ENCODE measurements at regions not wholly inside any gene's neighbourhood (a gene's known extent, or its start where the extent isn't known, plus 50 kb on each side); places are given as distances from the start of the nearest gene placed in this dataset.

GRCh38 chr16:59163371-59164055 is 429.4 kb upstream of the GOT2 start:
- Histone ChIP-seq H3K27ac (no peak overlapping the region), H3K4me1 (no peaks in the 10 kb centered on the region), H3K4me3 (no peak overlapping the region), H3K9ac (no peak overlapping the region), H3K9me3 (no peaks in the 10 kb centered on the region), H4K20me1 (no peaks in the 10 kb centered on the region), H3K4me2 (no peak overlapping the region), H3K27me3 (no peaks in the 10 kb centered on the region), H3K36me3 (no peaks in the 10 kb centered on the region)
- no peak for TF ChIP-seq Cebpa-rat (IDR thresholded peaks at IDR 0.05)

- Histone ChIP-seq H3K36me3 (no peaks in the 10 kb centered on the region), H3K4me1 (no peaks in the 10 kb centered on the region), H3K9ac (no peak overlapping the region), H3K4me2 (no peak overlapping the region), H3K27me3 (no peaks in the 10 kb centered on the region), H3K4me3 (no peak overlapping the region), H3K27ac (no peak overlapping the region), H4K20me1 (no peaks in the 10 kb centered on the region), H3K9me3 (no peaks in the 10 kb centered on the region)
- no peak for TF ChIP-seq Cebpa-rat (IDR thresholded peaks at IDR 0.05)
These were observed 427.6 kb upstream of the GOT2 start for GRCh38 chr16:59161679-59162078.

DNA sequence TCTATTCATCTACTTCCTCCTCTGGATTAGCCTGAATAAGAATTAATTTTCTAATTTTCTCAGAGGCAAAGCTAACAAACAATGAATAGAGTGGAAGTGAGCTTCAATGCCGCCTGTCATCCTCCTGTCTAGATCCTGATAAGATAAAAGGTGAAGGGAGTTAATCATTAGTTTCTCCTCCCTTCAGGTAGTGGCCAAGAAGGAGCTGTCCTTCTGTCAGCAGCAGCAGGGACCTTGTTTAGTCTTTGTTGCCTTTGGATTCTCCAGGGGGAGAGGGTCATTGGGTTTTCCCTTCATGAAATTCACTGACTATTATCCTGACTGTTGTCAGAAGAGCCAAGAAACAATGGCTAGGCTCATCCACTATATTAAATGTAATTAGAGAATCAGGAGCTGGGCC is 420.2 kb upstream of the GOT2 start:
- no peaks in the 10 kb centered on the region for H3K9me3 ChIP-seq
- no peaks in the 10 kb centered on the region for H4K20me1 ChIP-seq
- H3K4me3 ChIP-seq, result no peak overlapping the region
- no peaks in the 10 kb centered on the region for H3K36me3 ChIP-seq
- no peak for TF ChIP-seq Cebpa-rat (IDR thresholded peaks at IDR 0.05)
- H3K27ac ChIP-seq, result no peak overlapping the region
- no peak overlapping the region for H3K4me2 ChIP-seq
- H3K27me3 ChIP-seq, result no peaks in the 10 kb centered on the region
- no peak overlapping the region for H3K9ac ChIP-seq
- no peaks in the 10 kb centered on the region for H3K4me1 ChIP-seq

GRCh38 chr16:59148769-59149155 is 414.6 kb upstream of the GOT2 start:
- H3K9ac ChIP-seq, result no peak overlapping the region
- no peaks in the 10 kb centered on the region for H3K27me3 ChIP-seq
- no peak overlapping the region for H3K4me3 ChIP-seq
- no peaks in the 10 kb centered on the region for H3K9me3 ChIP-seq
- no peaks in the 10 kb centered on the region for H3K36me3 ChIP-seq
- no peak for TF ChIP-seq Cebpa-rat (IDR thresholded peaks at IDR 0.05)
- H3K27ac ChIP-seq, result no peak overlapping the region
- no peaks in the 10 kb centered on the region for H4K20me1 ChIP-seq
- H3K4me2 ChIP-seq, result no peak overlapping the region
- no peaks in the 10 kb centered on the region for H3K4me1 ChIP-seq

DNA sequence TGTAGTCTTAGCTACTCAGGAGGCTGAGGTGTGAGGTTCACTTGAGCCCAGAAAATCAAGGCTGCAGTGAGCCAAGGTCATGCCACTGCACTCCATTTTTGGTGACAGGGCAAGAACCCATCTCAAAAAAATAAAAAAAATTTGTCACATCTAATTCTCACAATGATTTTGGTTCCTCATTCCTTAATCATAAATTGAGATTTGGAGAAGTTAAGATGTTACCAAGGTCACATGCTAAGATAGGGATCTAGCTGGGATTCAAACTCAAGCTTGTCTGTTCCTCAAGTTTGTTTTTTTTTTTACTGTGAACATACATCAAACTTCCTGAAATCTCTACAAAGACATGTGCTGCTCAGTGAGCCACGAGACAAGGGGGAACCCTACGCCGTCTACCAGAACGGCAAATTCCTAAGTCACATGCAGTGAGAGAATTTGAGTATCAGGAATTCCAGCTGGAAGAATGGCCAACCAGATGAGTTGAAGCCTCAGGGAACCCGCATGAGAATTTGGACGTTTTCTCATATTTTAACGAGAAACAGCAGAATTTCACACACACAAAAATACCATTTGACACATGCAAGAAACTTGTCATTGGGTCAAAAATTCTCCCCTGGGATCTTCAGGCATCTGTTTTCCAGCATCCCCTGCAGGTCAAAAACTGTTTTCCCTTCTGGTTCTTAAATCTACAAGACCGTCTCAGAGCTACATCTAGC is 414.1 kb upstream of the GOT2 start:
- Histone ChIP-seq H3K9me3 (no peaks in the 10 kb centered on the region), H4K20me1 (no peaks in the 10 kb centered on the region), H3K4me2 (no peak overlapping the region)

GRCh38 chr16:59146140-59146539 is 412.0 kb upstream of the GOT2 start:
- Histone ChIP-seq H3K4me3 (no peak overlapping the region), H3K27ac (no peak overlapping the region), H3K4me1 (no peaks in the 10 kb centered on the region), H3K9me3 (no peaks in the 10 kb centered on the region), H3K27me3 (no peaks in the 10 kb centered on the region), H3K4me2 (no peak overlapping the region), H4K20me1 (no peaks in the 10 kb centered on the region), H3K9ac (no peak overlapping the region), H3K36me3 (no peaks in the 10 kb centered on the region)
- no peak for TF ChIP-seq Cebpa-rat (IDR thresholded peaks at IDR 0.05)

More for the DNA sequence above, 414.1 kb upstream of the GOT2 start:
- no peak overlapping the region for H3K9ac ChIP-seq
- TF ChIP-seq Cebpa-rat (IDR thresholded peaks at IDR 0.05), result no peak
- no peaks in the 10 kb centered on the region for H3K4me1 ChIP-seq
- H3K27ac ChIP-seq, result no peak overlapping the region
- no peaks in the 10 kb centered on the region for H3K27me3 ChIP-seq
- H3K4me3 ChIP-seq, result no peak overlapping the region
- H3K36me3 ChIP-seq, result no peaks in the 10 kb centered on the region

- H4K20me1 ChIP-seq, result no peaks in the 10 kb centered on the region
- H3K27me3 ChIP-seq, result no peaks in the 10 kb centered on the region
- H3K9me3 ChIP-seq, result no peaks in the 10 kb centered on the region
- no peak overlapping the region for H3K4me3 ChIP-seq
- H3K36me3 ChIP-seq, result no peaks in the 10 kb centered on the region
- no peak overlapping the region for H3K9ac ChIP-seq
- no peak overlapping the region for H3K4me2 ChIP-seq
- TF ChIP-seq Cebpa-rat (IDR thresholded peaks at IDR 0.05), result no peak
- H3K27ac ChIP-seq, result no peak overlapping the region
- no peaks in the 10 kb centered on the region for H3K4me1 ChIP-seq
These were observed 410.7 kb upstream of the GOT2 start for GRCh38 chr16:59144841-59145240.

DNA sequence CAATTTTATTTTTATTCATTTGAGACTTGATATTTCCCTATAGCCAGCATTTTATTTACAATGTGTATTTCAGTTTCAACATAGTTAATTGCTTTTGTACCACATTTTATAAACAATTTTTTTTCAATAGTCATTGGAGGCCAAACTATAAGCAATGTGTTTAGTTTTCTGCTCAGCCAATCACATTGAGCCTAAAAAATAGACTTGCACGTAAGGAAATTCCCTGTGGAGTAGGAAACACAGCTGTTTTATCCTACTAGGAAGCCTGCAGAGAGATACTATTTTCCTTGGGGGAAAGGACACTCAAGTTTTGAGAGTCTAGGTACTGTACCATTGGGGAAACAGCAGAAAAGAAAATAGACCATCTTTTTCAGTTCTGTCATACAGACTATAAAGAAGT is 410.2 kb upstream of the GOT2 start:
- Histone ChIP-seq H3K4me1 (no peaks in the 10 kb centered on the region), H3K27ac (no peak overlapping the region), H3K36me3 (no peaks in the 10 kb centered on the region), H3K27me3 (no peaks in the 10 kb centered on the region), H3K4me3 (no peak overlapping the region), H3K4me2 (no peak overlapping the region), H3K9ac (no peak overlapping the region), H4K20me1 (no peaks in the 10 kb centered on the region), H3K9me3 (no peaks in the 10 kb centered on the region; the same call in 1 of the 2 replicates)
- TF ChIP-seq Cebpa-rat (IDR thresholded peaks at IDR 0.05), result no peak

GRCh38 chr16:59126486-59126885 is 392.4 kb upstream of the GOT2 start:
- TF ChIP-seq Cebpa-rat (IDR thresholded peaks at IDR 0.05), result no peak
- Histone ChIP-seq H3K4me2 (no peak overlapping the region), H3K4me1 (no peaks in the 10 kb centered on the region), H3K4me3 (no peak overlapping the region), H3K36me3 (no peaks in the 10 kb centered on the region), H3K27me3 (no peaks in the 10 kb centered on the region), H3K9ac (no peak overlapping the region), H4K20me1 (no peaks in the 10 kb centered on the region), H3K27ac (no peak overlapping the region), H3K9me3 (no peaks in the 10 kb centered on the region)

GRCh38 chr16:59124056-59124455 is 389.9 kb upstream of the GOT2 start:
- Histone ChIP-seq H3K4me1 (no peaks in the 10 kb centered on the region), H3K9ac (no peak overlapping the region), H3K9me3 (no peaks in the 10 kb centered on the region), H3K27me3 (no peaks in the 10 kb centered on the region), H3K36me3 (no peaks in the 10 kb centered on the region), H3K27ac (no peak overlapping the region), H4K20me1 (no peaks in the 10 kb centered on the region), H3K4me2 (no peak overlapping the region), H3K4me3 (no peak overlapping the region)
- no peak for TF ChIP-seq Cebpa-rat (IDR thresholded peaks at IDR 0.05)
